ENCODE measurements at regions not wholly inside any gene's neighbourhood (a gene's known extent, or its start where the extent isn't known, plus 50 kb on each side); places are given as distances from the start of the nearest gene placed in this dataset.
A peak's percentile ranks its signal among the peaks of the same experiment; 100 is the strongest.

GRCh38 chr10:29176845-29177832 is 111.7 kb upstream of the LYZL1 start:
- no peak for DNase-seq
- intact Hi-C loops (cut with DNase I) = no loop called here

GRCh38 chr10:29181936-29182335 is 106.9 kb upstream of the LYZL1 start:
- intact Hi-C loops (cut with DNase I) = no loop called here
- DNase-seq = no peak

GRCh38 chr10:29183301-29183945 is 105.4 kb upstream of the LYZL1 start:
- intact Hi-C loops (cut with DNase I) = no loop called here
- DNase-seq = no peak

GRCh38 chr10:29184205-29185000 is 104.5 kb upstream of the LYZL1 start:
- intact Hi-C loops (cut with DNase I) = no loop called here

GRCh38 chr10:29185050-29185449 is 103.8 kb upstream of the LYZL1 start:
- DNase-seq = no peak
- intact Hi-C loops (cut with DNase I) = no loop called here

More at GRCh38 chr10:29184205-29185000, 104.5 kb upstream of the LYZL1 start:
- no peak for DNase-seq

- no peak for DNase-seq
Observed at GRCh38 chr10:29186221-29186620, 102.6 kb upstream of the LYZL1 start.

GRCh38 chr10:29189256-29189655 is 99.6 kb upstream of the LYZL1 start:
- no peak for DNase-seq
- intact Hi-C loops (cut with DNase I) = no loop called here

More at GRCh38 chr10:29186221-29186620, 102.6 kb upstream of the LYZL1 start:
- intact Hi-C loops (cut with DNase I) = no loop called here

- no peak for DNase-seq
- intact Hi-C loops (cut with DNase I) = no loop called here
Observed at GRCh38 chr10:29191674-29192073, 97.2 kb upstream of the LYZL1 start.

- no peak for DNase-seq
- intact Hi-C loops (cut with DNase I) = no loop called here
Observed at GRCh38 chr10:29199339-29199738, 89.5 kb upstream of the LYZL1 start.

GRCh38 chr10:29199941-29200679 is 88.8 kb upstream of the LYZL1 start:
- intact Hi-C loops (cut with DNase I) = no loop called here
- DNase-seq = no peak

- no peak for DNase-seq
- intact Hi-C loops (cut with DNase I) = no loop called here
Observed at GRCh38 chr10:29202386-29202940, 86.4 kb upstream of the LYZL1 start.

GRCh38 chr10:29203432-29203831 is 85.4 kb upstream of the LYZL1 start:
- intact Hi-C loops (cut with DNase I) = no loop called here
- DNase-seq = no peak

- intact Hi-C loops (cut with DNase I) = no loop called here
- peak in 1 of 10 donors; percentile 63 for DNase-seq
Observed at GRCh38 chr10:29204070-29204800, 84.6 kb upstream of the LYZL1 start.

GRCh38 chr10:29205787-29206186 is 83.1 kb upstream of the LYZL1 start:
- intact Hi-C loops (cut with DNase I) = no loop called here
- no peak for DNase-seq

- intact Hi-C loops (cut with DNase I) = no loop called here
Observed at GRCh38 chr10:29208845-29209244, 80.0 kb upstream of the LYZL1 start.

GRCh38 chr10:29209830-29210229 is 79.0 kb upstream of the LYZL1 start:
- no peak for DNase-seq
- intact Hi-C loops (cut with DNase I) = no loop called here

More at GRCh38 chr10:29208845-29209244, 80.0 kb upstream of the LYZL1 start:
- no peak for DNase-seq

- intact Hi-C loops (cut with DNase I) = no loop called here
- DNase-seq = no peak
Observed at GRCh38 chr10:29210266-29210868, 78.5 kb upstream of the LYZL1 start.

GRCh38 chr10:29212597-29212996 is 76.3 kb upstream of the LYZL1 start:
- intact Hi-C loops (cut with DNase I) = no loop called here
- no peak for DNase-seq

- DNase-seq = no peak
- intact Hi-C loops (cut with DNase I) = no loop called here
Observed at GRCh38 chr10:29214551-29214950, 74.3 kb upstream of the LYZL1 start.
